ENCODE measurements at regions not wholly inside any gene's neighbourhood (a gene's known extent, or its start where the extent isn't known, plus 50 kb on each side); places are given as distances from the start of the nearest gene placed in this dataset.
A peak's percentile ranks its signal among the peaks of the same experiment; 100 is the strongest.

GRCh38 chr10:128627811-128628210 is 501.6 kb upstream of the MKI67 start:
- H3K36me3 ChIP-seq (replicated peaks in 1 of 2; ENCODE audit: control insufficient read depth in 2 of 2, insufficient read depth in 2 of 2, low read length in 2 of 2) = no peaks in the 10 kb centered on the region
- no peak overlapping the region for H2BK5ac ChIP-seq (ENCODE audit: low read length)
- H2AFZ ChIP-seq (ENCODE audit: low read length) = no peak overlapping the region
- H4K91ac ChIP-seq (ENCODE audit: low read depth, low read length, poor library complexity) = no peak overlapping the region
- no peak overlapping the region for H3K18ac ChIP-seq (ENCODE audit: low read length)
- no peaks in the 10 kb centered on the region for H3K79me1 ChIP-seq (ENCODE audit: low read depth, low read length)
- no peak overlapping the region for H3K14ac ChIP-seq (ENCODE audit: low read length)
- WGBS, 2 donors (ENCODE audit: extremely low coverage in 2 of 2, insufficient read length in 2 of 2, insufficient replicate concordance in 1 of 2) = no CpG with 5 or more reads among the region's 7 CpGs
- H3K9me3 ChIP-seq (replicated peaks in 1 of 2; ENCODE audit: control insufficient read depth in 2 of 2, insufficient read depth in 1 of 2, low read depth in 1 of 2, low read length in 2 of 2) = no peaks in the 10 kb centered on the region
- peaks cover 0 to 12% of the 10 kb centered on the region in 2 donors for H3K4me1 ChIP-seq (ENCODE audit: control insufficient read depth in 2 of 2, insufficient read depth in 1 of 2, low read depth in 1 of 2, low read length in 2 of 2)
- no peak for DNase-seq (ENCODE audit: low spot score)
- no peak overlapping the region for H2AK5ac ChIP-seq (ENCODE audit: low read depth, low read length)
- H3K27ac ChIP-seq (replicated peaks; ENCODE audit: low read length) = no peak overlapping the region
- no peak overlapping the region for H4K8ac ChIP-seq (ENCODE audit: low read depth, low read length)
- H3K4me3 ChIP-seq (ENCODE audit: low read length in 2 of 2) = no peak overlapping the region
- no peak overlapping the region for H3K4me2 ChIP-seq (ENCODE audit: insufficient read depth, low read length, poor library complexity, severe bottlenecking)
- H2BK120ac ChIP-seq (ENCODE audit: low read depth, low read length) = no peak overlapping the region
- no peak overlapping the region for H2BK12ac ChIP-seq (ENCODE audit: low read length)
- H3K9ac ChIP-seq (ENCODE audit: low read depth, low read length, poor library complexity) = no peak overlapping the region
- H2BK15ac ChIP-seq (ENCODE audit: low read length) = no peak overlapping the region
- H3K4ac ChIP-seq (ENCODE audit: low read length) = no peak overlapping the region
- no peak overlapping the region for H3K23ac ChIP-seq (ENCODE audit: low read depth, low read length, poor library complexity)
- peaks cover 0 to 3% (median 0%) of the 10 kb centered on the region in 3 experiments for H3K27me3 ChIP-seq (ENCODE audit: control insufficient read depth in 3 of 3, insufficient read depth in 3 of 3, low read depth in 1 of 3, low read length in 3 of 3)

- Histone ChIP-seq H3K14ac (ENCODE audit: low read length) (no peak overlapping the region), H3K4me2 (ENCODE audit: insufficient read depth, low read length, poor library complexity, severe bottlenecking) (no peak overlapping the region), H4K8ac (ENCODE audit: low read depth, low read length) (no peak overlapping the region), H3K4me1 (ENCODE audit: control insufficient read depth in 2 of 2, insufficient read depth in 1 of 2, low read depth in 1 of 2, low read length in 2 of 2) (peaks cover 0 to 12% of the 10 kb centered on the region in 2 donors), H3K4me3 (ENCODE audit: low read length in 2 of 2) (no peak overlapping the region), H3K23ac (ENCODE audit: low read depth, low read length, poor library complexity) (no peak overlapping the region), H3K27me3 (ENCODE audit: control insufficient read depth in 3 of 3, insufficient read depth in 3 of 3, low read depth in 1 of 3, low read length in 3 of 3) (peaks cover 0 to 2% (median 0%) of the 10 kb centered on the region in 3 experiments), H3K9ac (ENCODE audit: low read depth, low read length, poor library complexity) (no peak overlapping the region), H3K9me3 (replicated peaks in 1 of 2; ENCODE audit: control insufficient read depth in 2 of 2, insufficient read depth in 1 of 2, low read depth in 1 of 2, low read length in 2 of 2) (no peaks in the 10 kb centered on the region), H3K27ac (replicated peaks; ENCODE audit: low read length) (no peak overlapping the region), H2AK5ac (ENCODE audit: low read depth, low read length) (no peak overlapping the region), H2BK15ac (ENCODE audit: low read length) (no peak overlapping the region), H2BK5ac (ENCODE audit: low read length) (no peak overlapping the region), H3K79me1 (ENCODE audit: low read depth, low read length) (no peaks in the 10 kb centered on the region), H3K18ac (ENCODE audit: low read length) (no peak overlapping the region), H3K36me3 (replicated peaks in 1 of 2; ENCODE audit: control insufficient read depth in 2 of 2, insufficient read depth in 2 of 2, low read length in 2 of 2) (no peaks in the 10 kb centered on the region), H2BK12ac (ENCODE audit: low read length) (no peak overlapping the region), H2BK120ac (ENCODE audit: low read depth, low read length) (no peak overlapping the region), H3K4ac (ENCODE audit: low read length) (no peak overlapping the region), H2AFZ (ENCODE audit: low read length) (no peak overlapping the region), H4K91ac (ENCODE audit: low read depth, low read length, poor library complexity) (no peak overlapping the region)
- no peak for DNase-seq (ENCODE audit: low spot score)
- no CpG with 5 or more reads among the region's 6 CpGs for WGBS, 2 donors (ENCODE audit: extremely low coverage in 2 of 2, insufficient read length in 2 of 2, insufficient replicate concordance in 1 of 2)
Measured at GRCh38 chr10:128628252-128628651, 502.0 kb upstream of the MKI67 start.

- no peaks in the 10 kb centered on the region for H3K27me3 ChIP-seq (ENCODE audit: control insufficient read depth in 3 of 3, insufficient read depth in 3 of 3, low read depth in 1 of 3, low read length in 3 of 3)
- no peak overlapping the region for H3K4me3 ChIP-seq (ENCODE audit: low read length in 2 of 2)
- no peak overlapping the region for H3K9ac ChIP-seq (ENCODE audit: low read depth, low read length, poor library complexity)
- H3K79me1 ChIP-seq (ENCODE audit: low read depth, low read length) = no peaks in the 10 kb centered on the region
- H3K14ac ChIP-seq (ENCODE audit: low read length) = no peak overlapping the region
- H3K18ac ChIP-seq (ENCODE audit: low read length) = no peak overlapping the region
- H2AK5ac ChIP-seq (ENCODE audit: low read depth, low read length) = no peak overlapping the region
- H2BK12ac ChIP-seq (ENCODE audit: low read length) = no peak overlapping the region
- no peaks in the 10 kb centered on the region for H3K9me3 ChIP-seq (replicated peaks in 1 of 2; ENCODE audit: control insufficient read depth in 2 of 2, insufficient read depth in 1 of 2, low read depth in 1 of 2, low read length in 2 of 2)
- no peak overlapping the region for H3K4ac ChIP-seq (ENCODE audit: low read length)
- H2BK5ac ChIP-seq (ENCODE audit: low read length) = peak overlapping the region; percentile 62
- no peak overlapping the region for H2BK120ac ChIP-seq (ENCODE audit: low read depth, low read length)
- no peaks in the 10 kb centered on the region for H3K36me3 ChIP-seq (replicated peaks in 1 of 2; ENCODE audit: control insufficient read depth in 2 of 2, insufficient read depth in 2 of 2, low read length in 2 of 2)
- no CpG with 5 or more reads among the region's 17 CpGs for WGBS, 2 donors (ENCODE audit: extremely low coverage in 2 of 2, insufficient read length in 2 of 2, insufficient replicate concordance in 1 of 2)
- no peak overlapping the region for H3K23ac ChIP-seq (ENCODE audit: low read depth, low read length, poor library complexity)
- H3K4me2 ChIP-seq (ENCODE audit: insufficient read depth, low read length, poor library complexity, severe bottlenecking) = no peak overlapping the region
- no peak overlapping the region for H2AFZ ChIP-seq (ENCODE audit: low read length)
- no peak for DNase-seq (ENCODE audit: low spot score)
- no peak overlapping the region for H4K8ac ChIP-seq (ENCODE audit: low read depth, low read length)
- H3K27ac ChIP-seq (replicated peaks; ENCODE audit: low read length) = no peak overlapping the region
- H3K4me1 ChIP-seq (ENCODE audit: control insufficient read depth in 2 of 2, insufficient read depth in 1 of 2, low read depth in 1 of 2, low read length in 2 of 2) = peaks cover 0 to 10% of the 10 kb centered on the region in 2 donors
- H2BK15ac ChIP-seq (ENCODE audit: low read length) = no peak overlapping the region
- H4K91ac ChIP-seq (ENCODE audit: low read depth, low read length, poor library complexity) = no peak overlapping the region
Measured at GRCh38 chr10:128629111-128630096, 503.2 kb upstream of the MKI67 start.

GRCh38 chr10:128630787-128631252 is 504.6 kb upstream of the MKI67 start:
- no CpG with 5 or more reads among the region's 12 CpGs for WGBS, 2 donors (ENCODE audit: extremely low coverage in 2 of 2, insufficient read length in 2 of 2, insufficient replicate concordance in 1 of 2)
- H3K36me3 ChIP-seq (replicated peaks in 1 of 2; ENCODE audit: control insufficient read depth in 2 of 2, insufficient read depth in 2 of 2, low read length in 2 of 2) = no peaks in the 10 kb centered on the region
- no peak overlapping the region for H2AK5ac ChIP-seq (ENCODE audit: low read depth, low read length)

More at GRCh38 chr10:128630787-128631252, 504.6 kb upstream of the MKI67 start:
- Histone ChIP-seq H2BK5ac (ENCODE audit: low read length) (no peak overlapping the region), H3K4me2 (ENCODE audit: insufficient read depth, low read length, poor library complexity, severe bottlenecking) (no peak overlapping the region), H2BK120ac (ENCODE audit: low read depth, low read length) (no peak overlapping the region), H3K4ac (ENCODE audit: low read length) (no peak overlapping the region), H3K14ac (ENCODE audit: low read length) (no peak overlapping the region), H2BK15ac (ENCODE audit: low read length) (no peak overlapping the region), H2AFZ (ENCODE audit: low read length) (no peak overlapping the region), H3K79me1 (ENCODE audit: low read depth, low read length) (no peaks in the 10 kb centered on the region), H4K8ac (ENCODE audit: low read depth, low read length) (no peak overlapping the region), H3K18ac (ENCODE audit: low read length) (no peak overlapping the region), H2BK12ac (ENCODE audit: low read length) (no peak overlapping the region), H3K4me1 (ENCODE audit: control insufficient read depth in 2 of 2, insufficient read depth in 1 of 2, low read depth in 1 of 2, low read length in 2 of 2) (peaks cover 0 to 8% of the 10 kb centered on the region in 2 donors), H3K4me3 (ENCODE audit: low read length in 2 of 2) (no peak overlapping the region), H4K91ac (ENCODE audit: low read depth, low read length, poor library complexity) (no peak overlapping the region), H3K27ac (replicated peaks; ENCODE audit: low read length) (no peak overlapping the region), H3K9me3 (replicated peaks in 1 of 2; ENCODE audit: control insufficient read depth in 2 of 2, insufficient read depth in 1 of 2, low read depth in 1 of 2, low read length in 2 of 2) (no peaks in the 10 kb centered on the region), H3K9ac (ENCODE audit: low read depth, low read length, poor library complexity) (no peak overlapping the region), H3K23ac (ENCODE audit: low read depth, low read length, poor library complexity) (no peak overlapping the region), H3K27me3 (ENCODE audit: control insufficient read depth in 3 of 3, insufficient read depth in 3 of 3, low read depth in 1 of 3, low read length in 3 of 3) (no peaks in the 10 kb centered on the region)
- DNase-seq (ENCODE audit: low spot score) = no peak

Measured in neuronal stem cell (in vitro differentiated cells).